Kidney epithelial cell (primary cell): ENCODE measurements at regions not wholly inside any gene's neighbourhood (a gene's known extent, or its start where the extent isn't known, plus 50 kb on each side); places are given as distances from the start of the nearest gene placed in this dataset.

Experiments used
- DNase-seq: peaks from one replicate; pipeline ENCODE4 v3.0.0-alpha.2; 2010; ENCODE audit warnings: low read depth
- H3K27me3 ChIP-seq: 2 replicates; pipeline ENCODE4 v1.6.0; 2011; ENCODE audit warnings: low read length; ENCODE audit not compliant: control insufficient read depth, insufficient read depth
- H3K36me3 ChIP-seq: 2 replicates; pipeline ENCODE4 v1.5.1; 2011; ENCODE audit warnings: low read length; ENCODE audit not compliant: control insufficient read depth, insufficient read depth
- H3K4me3 ChIP-seq: 2 replicates; pipeline ENCODE4 v1.5.1; 2011; ENCODE audit warnings: low read depth, mild to moderate bottlenecking, control low read depth, low read length
- TF ChIP-seq, protein P1 (sequence below): IDR thresholded peaks from 2 replicates; pipeline ENCODE4 v1.5.1; 2011; ENCODE audit warnings: mild to moderate bottlenecking, moderate library complexity, low read length, control low read depth, inconsistent platforms; ENCODE audit not compliant: insufficient read depth, poor library complexity, severe bottlenecking

DNA sequence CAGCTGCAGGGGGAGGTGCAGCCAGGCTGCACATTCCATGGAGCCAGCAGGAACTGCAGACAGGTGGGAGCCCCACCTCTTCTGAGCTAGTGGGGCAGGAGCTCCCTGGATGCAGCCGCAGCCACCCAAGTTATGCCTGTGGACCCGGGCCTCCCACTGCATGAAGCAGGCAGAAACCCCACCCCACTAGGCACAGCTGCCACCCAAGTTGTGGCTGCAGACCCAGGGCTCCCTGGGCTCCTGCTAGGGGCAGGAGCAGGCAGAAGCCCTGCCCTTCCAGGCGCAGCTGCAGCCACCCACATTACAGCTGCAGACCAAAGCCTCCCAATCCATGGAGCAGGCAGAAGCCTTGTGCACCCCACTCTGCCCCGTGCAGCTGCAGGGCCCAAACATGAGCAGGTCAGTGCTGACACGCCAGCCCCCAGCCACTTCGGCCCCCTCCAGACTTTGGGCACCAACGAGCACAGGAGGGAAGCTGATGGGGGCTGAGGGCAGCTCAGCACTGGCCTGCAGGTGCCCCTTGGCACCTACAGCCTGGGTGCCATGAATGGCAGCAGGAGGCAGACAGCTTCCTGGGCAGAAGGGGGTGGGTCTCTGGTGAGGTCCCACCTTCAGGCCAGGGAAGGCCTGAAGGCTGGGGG is 106.9 kb downstream of the C9orf50 start:
- DNase-seq: no peak
- no peaks in the 10 kb centered on the region for H3K36me3 ChIP-seq
- no peaks in the 10 kb centered on the region for H3K27me3 ChIP-seq
- TF ChIP-seq, protein P1, sequence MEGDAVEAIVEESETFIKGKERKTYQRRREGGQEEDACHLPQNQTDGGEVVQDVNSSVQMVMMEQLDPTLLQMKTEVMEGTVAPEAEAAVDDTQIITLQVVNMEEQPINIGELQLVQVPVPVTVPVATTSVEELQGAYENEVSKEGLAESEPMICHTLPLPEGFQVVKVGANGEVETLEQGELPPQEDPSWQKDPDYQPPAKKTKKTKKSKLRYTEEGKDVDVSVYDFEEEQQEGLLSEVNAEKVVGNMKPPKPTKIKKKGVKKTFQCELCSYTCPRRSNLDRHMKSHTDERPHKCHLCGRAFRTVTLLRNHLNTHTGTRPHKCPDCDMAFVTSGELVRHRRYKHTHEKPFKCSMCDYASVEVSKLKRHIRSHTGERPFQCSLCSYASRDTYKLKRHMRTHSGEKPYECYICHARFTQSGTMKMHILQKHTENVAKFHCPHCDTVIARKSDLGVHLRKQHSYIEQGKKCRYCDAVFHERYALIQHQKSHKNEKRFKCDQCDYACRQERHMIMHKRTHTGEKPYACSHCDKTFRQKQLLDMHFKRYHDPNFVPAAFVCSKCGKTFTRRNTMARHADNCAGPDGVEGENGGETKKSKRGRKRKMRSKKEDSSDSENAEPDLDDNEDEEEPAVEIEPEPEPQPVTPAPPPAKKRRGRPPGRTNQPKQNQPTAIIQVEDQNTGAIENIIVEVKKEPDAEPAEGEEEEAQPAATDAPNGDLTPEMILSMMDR: no peak
- H3K4me3 ChIP-seq: no peak overlapping the region

DNA sequence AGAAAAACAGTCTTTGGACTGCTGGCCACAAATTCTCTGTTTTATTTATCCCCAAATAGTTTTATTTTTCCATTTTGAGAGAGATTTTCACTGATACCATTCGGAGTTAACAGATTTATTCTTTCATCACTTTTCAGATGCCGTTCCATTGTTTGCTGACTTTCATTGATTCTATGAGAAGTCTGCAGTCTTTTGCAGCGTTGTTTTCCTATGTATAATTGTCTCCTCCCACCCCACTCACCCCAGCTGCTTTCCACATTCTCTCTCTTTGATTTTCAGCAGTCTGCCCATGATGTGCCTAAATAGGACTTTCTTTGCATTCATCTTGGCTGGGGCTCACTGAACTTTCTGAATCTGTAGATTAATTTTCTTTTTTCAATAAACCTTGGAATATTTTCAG is 107.6 kb downstream of the C9orf50 start:
- no peaks in the 10 kb centered on the region for H3K27me3 ChIP-seq
- no peak for DNase-seq
- TF ChIP-seq, protein P1: no peak

DNA sequence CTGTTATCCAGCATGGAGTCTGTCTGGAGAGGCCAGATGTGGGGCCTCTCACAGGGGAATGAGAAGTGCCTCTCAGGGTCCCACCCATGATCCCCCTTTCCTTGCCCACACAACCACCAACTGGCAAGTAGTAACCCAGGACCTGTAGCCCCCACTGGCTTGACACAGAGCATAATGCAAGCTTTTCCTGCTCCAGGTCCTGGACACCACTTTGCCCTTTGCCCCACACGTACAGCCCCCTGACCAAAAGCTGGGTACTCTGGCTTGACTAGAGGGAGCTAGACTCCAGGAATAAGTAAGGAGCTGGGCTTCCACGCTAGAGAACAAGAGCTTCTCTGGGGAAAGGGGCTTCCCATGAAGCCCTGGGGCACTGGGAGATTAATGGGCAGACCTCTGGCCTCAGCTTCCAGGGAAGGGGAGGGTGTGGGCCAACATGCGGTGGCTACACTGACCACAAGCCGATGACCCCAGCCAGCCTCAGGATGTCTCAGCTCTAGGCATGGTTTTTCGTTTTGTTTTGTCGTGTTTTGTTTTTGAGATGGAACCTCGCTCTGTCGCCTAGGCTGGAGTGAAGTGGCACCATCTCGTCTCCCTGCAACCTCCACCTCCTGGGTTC is 109.5 kb downstream of the C9orf50 start:
- Histone ChIP-seq H3K27me3 (no peaks in the 10 kb centered on the region), H3K36me3 (no peaks in the 10 kb centered on the region), H3K4me3 (no peak overlapping the region)
- DNase-seq: no peak
- TF ChIP-seq, protein P1: no peak

More for the DNA sequence above, 107.6 kb downstream of the C9orf50 start:
- Histone ChIP-seq H3K36me3 (no peaks in the 10 kb centered on the region), H3K4me3 (no peak overlapping the region)

DNA sequence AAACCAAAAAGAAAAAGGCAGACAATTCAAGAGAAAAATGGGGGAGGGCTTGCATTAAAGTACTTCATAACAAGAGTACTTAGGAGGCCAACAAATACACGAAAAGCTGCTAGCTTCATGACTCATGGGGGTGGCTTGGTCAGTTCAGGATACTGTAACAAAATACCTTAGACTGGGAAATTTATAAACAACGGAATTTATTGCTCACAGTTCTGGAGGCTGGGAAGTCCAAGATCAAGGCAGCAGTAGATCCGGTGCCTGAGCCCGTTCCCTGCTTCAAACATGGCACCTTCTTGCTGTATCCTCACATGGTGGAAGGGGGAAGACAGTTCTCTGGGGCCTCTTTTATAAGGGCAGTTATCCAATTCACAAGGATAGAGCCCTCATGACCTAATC is 111.4 kb downstream of the C9orf50 start:
- no peak for DNase-seq
- H3K36me3 ChIP-seq: no peaks in the 10 kb centered on the region
- no peak overlapping the region for H3K4me3 ChIP-seq
- TF ChIP-seq, protein P1: no peak
- no peaks in the 10 kb centered on the region for H3K27me3 ChIP-seq

DNA sequence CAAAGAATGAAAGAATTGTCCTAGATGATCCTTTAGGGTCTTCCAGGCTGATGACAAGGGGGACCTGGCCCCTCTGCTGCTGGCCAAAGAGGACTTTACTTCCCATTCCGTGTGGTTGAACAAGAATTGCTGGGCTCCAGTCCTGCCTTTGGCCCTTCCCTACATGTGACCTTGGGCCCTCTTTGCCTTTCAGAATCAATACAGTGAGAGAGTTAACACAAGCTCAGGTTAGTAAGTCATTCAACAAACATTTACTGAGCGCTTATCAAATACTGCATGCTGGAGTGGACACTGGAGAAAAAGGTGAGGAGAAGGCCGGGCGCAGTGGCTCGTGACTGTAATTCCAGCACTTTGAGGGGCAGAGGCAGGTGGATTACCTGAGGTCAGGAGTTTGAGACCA is 113.1 kb downstream of the C9orf50 start:
- TF ChIP-seq, protein P1: no peak
- Histone ChIP-seq H3K36me3 (no peaks in the 10 kb centered on the region), H3K27me3 (no peaks in the 10 kb centered on the region), H3K4me3 (no peak overlapping the region)
- DNase-seq: no peak

DNA sequence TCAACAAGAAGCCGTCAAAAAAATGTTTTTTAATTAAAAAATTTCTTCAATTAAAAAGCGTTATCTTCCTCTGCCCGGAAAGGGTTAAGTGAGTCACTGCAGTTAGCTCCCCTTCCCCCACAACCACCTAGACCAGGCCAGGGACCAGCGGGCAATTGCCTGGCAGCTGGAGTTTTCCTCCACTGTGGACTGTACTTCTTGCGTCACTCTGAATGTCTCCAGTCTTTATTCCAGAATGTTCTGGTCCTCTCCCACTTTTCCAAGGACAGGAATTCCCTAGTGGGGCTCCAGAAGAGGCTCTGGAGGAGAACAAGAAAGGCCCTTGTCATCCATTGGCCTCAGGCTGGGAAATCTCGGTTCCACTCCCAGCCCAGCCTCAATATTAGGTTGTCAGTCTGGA is 114.0 kb downstream of the C9orf50 start:
- H3K27me3 ChIP-seq: no peaks in the 10 kb centered on the region
- no peaks in the 10 kb centered on the region for H3K36me3 ChIP-seq
- no peak overlapping the region for H3K4me3 ChIP-seq
- DNase-seq: no peak
- TF ChIP-seq, protein P1: no peak
